ENCODE measurements at regions not wholly inside any gene's neighbourhood (a gene's known extent, or its start where the extent isn't known, plus 50 kb on each side); places are given as distances from the start of the nearest gene placed in this dataset.

GRCh38 chr2:16241166-16242160 is 301.1 kb downstream of the MYCN start:
- DNase-seq, result no peak
- TF ChIP-seq CTCF (IDR thresholded peaks at IDR 0.05) (no peak), POLR2A (IDR thresholded peaks at IDR 0.05) (no peak)
- Histone ChIP-seq H3K27me3 (peaks cover 0 to 26% (median 0%) of the 10 kb centered on the region in 4 donors), H3K9me3 (no peaks in the 10 kb centered on the region), H3K36me3 (no peaks in the 10 kb centered on the region), H3K4me3 (no peak overlapping the region), H3K27ac (no peak overlapping the region), H3K4me1 (no peaks in the 10 kb centered on the region)
- intact Hi-C loops (cut with DNase I), result no loop called here
- 59 to 78% methylated on average over 5 to 6 of the region's 6 CpGs for WGBS, 2 donors

GRCh38 chr2:16240402-16240801 is 300.1 kb downstream of the MYCN start:
- TF ChIP-seq POLR2A (IDR thresholded peaks at IDR 0.05) (no peak), CTCF (IDR thresholded peaks at IDR 0.05) (no peak)
- no peak for DNase-seq
- H3K4me3 ChIP-seq, result no peak overlapping the region
- intact Hi-C loops (cut with DNase I), result no loop called here
- H3K36me3 ChIP-seq, result no peaks in the 10 kb centered on the region
- H3K9me3 ChIP-seq, result no peaks in the 10 kb centered on the region
- H3K27me3 ChIP-seq, result peaks cover 0 to 32% (median 0%) of the 10 kb centered on the region in 4 donors
- no peaks in the 10 kb centered on the region for H3K4me1 ChIP-seq
- no peak overlapping the region for H3K27ac ChIP-seq
- WGBS, 2 donors, result 70 to 71% methylated on average over 3 of the region's 3 CpGs

- intact Hi-C loops (cut with DNase I), result no loop called here
- TF ChIP-seq POLR2A (IDR thresholded peaks at IDR 0.05) (no peak), CTCF (IDR thresholded peaks at IDR 0.05) (no peak)
- Histone ChIP-seq H3K27me3 (peaks cover 0 to 36% (median 0%) of the 10 kb centered on the region in 4 donors), H3K36me3 (no peaks in the 10 kb centered on the region), H3K9me3 (no peaks in the 10 kb centered on the region), H3K4me1 (no peaks in the 10 kb centered on the region), H3K27ac (no peak overlapping the region), H3K4me3 (no peak overlapping the region)
- no peak for DNase-seq
- 77 to 89% methylated on average over 6 of the region's 6 CpGs for WGBS, 2 donors
These were observed 299.0 kb downstream of the MYCN start for GRCh38 chr2:16239296-16239850.

GRCh38 chr2:16238786-16239185 is 298.4 kb downstream of the MYCN start:
- no peaks in the 10 kb centered on the region for H3K9me3 ChIP-seq
- no peak overlapping the region for H3K4me3 ChIP-seq
- peaks cover 0 to 36% (median 0%) of the 10 kb centered on the region in 4 donors for H3K27me3 ChIP-seq
- no peak overlapping the region for H3K27ac ChIP-seq
- H3K36me3 ChIP-seq, result no peaks in the 10 kb centered on the region
- intact Hi-C loops (cut with DNase I), result no loop called here
- DNase-seq, result no peak
- H3K4me1 ChIP-seq, result no peaks in the 10 kb centered on the region
- TF ChIP-seq CTCF (IDR thresholded peaks at IDR 0.05), result no peak
- no peak for TF ChIP-seq POLR2A (IDR thresholded peaks at IDR 0.05)
